CD8-positive, alpha-beta memory T cell (primary cell): ENCODE measurements at regions not wholly inside any gene's neighbourhood (a gene's known extent, or its start where the extent isn't known, plus 50 kb on each side); places are given as distances from the start of the nearest gene placed in this dataset.
"Not testable (repeated sequence)": the region's sequence is repeated elsewhere in the genome, so short reads cannot be mapped to it uniquely, and the experiment has no call there.

Source experiments
- CTCF ChIA-PET: fragments of 350-600 bp; sonication (Branson Sonifier 250); formaldehyde crosslinking; loops from one replicate; lab custom pipeline; 2021; ENCODE audit warnings: antibody characterized with exemption; lab: Charles Lee
- POLR2A ChIA-PET: fragments of 350-600 bp; sonication (Branson Sonifier 250); formaldehyde crosslinking; loops from one replicate; lab custom pipeline; 2021; ENCODE audit warnings: antibody characterized with exemption; lab: Charles Lee
- DNase-seq, 5 donors: peaks; one replicate each; pipeline versions ENCODE4 v3.0.0 to v3.0.0-alpha.2; 2020 to 2022; ENCODE audit warnings: mixed read lengths in 1 of 5
- H3K27ac ChIP-seq: one replicate; pipeline ENCODE4 v1.7.0; 2013; ENCODE audit warnings: low read depth, mild to moderate bottlenecking, low read length, moderate library complexity
- H3K27me3 ChIP-seq: 2 replicates; pipeline ENCODE4 v1.7.0; 2013; ENCODE audit warnings: low read length, mild to moderate bottlenecking; ENCODE audit not compliant: insufficient read depth, poor library complexity, severe bottlenecking
- H3K36me3 ChIP-seq: 2 replicates; pipeline ENCODE4 v1.7.0; 2013; ENCODE audit warnings: mild to moderate bottlenecking, low read length, moderate library complexity; ENCODE audit not compliant: insufficient read depth
- H3K4me1 ChIP-seq: 2 replicates; pipeline ENCODE4 v1.7.0; 2013; ENCODE audit warnings: mild to moderate bottlenecking, low read length, moderate library complexity; ENCODE audit not compliant: insufficient read depth
- H3K4me3 ChIP-seq: 2 replicates; pipeline ENCODE4 v1.7.0; 2013; ENCODE audit warnings: mild to moderate bottlenecking, low read length
- H3K9me3 ChIP-seq: 2 replicates; pipeline ENCODE4 v1.7.0; 2013; ENCODE audit warnings: mild to moderate bottlenecking, low read length
- H3K27ac Mint-ChIP-seq, 8 donors: one replicate each; pipeline ENCODE4 v1.8.0; 2020 to 2021; ENCODE audit warnings: mixed read lengths in 8 of 8, mild to moderate bottlenecking in 6 of 8, inconsistent platforms in 3 of 8, moderate library complexity in 3 of 8
- H3K27me3 Mint-ChIP-seq, 2 donors: one replicate each; pipeline ENCODE4 v1.8.0; 2020 to 2021; ENCODE audit warnings: mixed read lengths in 2 of 2, mild to moderate bottlenecking in 1 of 2, moderate library complexity in 1 of 2
- H3K36me3 Mint-ChIP-seq, 3 donors: one replicate each; pipeline ENCODE4 v1.8.0; 2020 to 2021; ENCODE audit warnings: mixed read lengths in 3 of 3, inconsistent platforms in 1 of 3, mild to moderate bottlenecking in 1 of 3
- H3K4me1 Mint-ChIP-seq, 3 donors: one replicate each; pipeline ENCODE4 v1.8.0; 2020 to 2021; ENCODE audit warnings: mixed read lengths in 3 of 3, inconsistent platforms in 1 of 3, mild to moderate bottlenecking in 1 of 3
- H3K4me3 Mint-ChIP-seq, 7 donors: one replicate each; pipeline ENCODE4 v1.8.0; 2020 to 2021; ENCODE audit warnings: mixed read lengths in 7 of 7, mild to moderate bottlenecking in 6 of 7, moderate library complexity in 4 of 7, inconsistent platforms in 2 of 7
- H3K9me3 Mint-ChIP-seq, 5 donors: one replicate each; pipeline ENCODE4 v1.8.0; 2020 to 2022; ENCODE audit warnings: mixed read lengths in 5 of 5, mild to moderate bottlenecking in 3 of 5, moderate library complexity in 2 of 5, inconsistent platforms in 1 of 5

DNA sequence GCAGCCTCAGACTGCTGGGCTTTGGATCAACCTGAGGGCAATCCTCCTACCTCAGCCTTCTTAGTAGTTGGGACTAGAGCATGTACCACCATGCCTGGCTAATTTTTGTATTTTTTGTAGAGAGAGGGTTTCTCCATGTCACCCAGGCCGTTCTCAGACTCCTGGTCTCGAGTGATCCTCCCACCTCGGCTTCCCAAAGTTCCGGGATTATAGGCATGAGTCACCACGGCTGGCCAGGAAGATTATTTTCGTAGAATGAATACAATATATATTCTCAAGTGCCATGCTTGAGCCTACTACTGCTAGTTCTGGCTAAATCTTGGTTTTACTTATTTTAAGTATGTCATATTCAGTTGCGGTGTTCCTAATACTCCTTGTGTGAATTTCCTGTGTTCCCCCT lies 88.2 kb upstream of the CLINT1 start:
- Mint-ChIP-seq H3K27ac (no peak overlapping the region), H3K27me3 (peaks cover 7 to 32% of the 10 kb centered on the region in 2 donors), H3K4me1 (peaks cover 4 to 6% (median 5%) of the 10 kb centered on the region in 3 donors), H3K9me3 (peaks cover 0 to 1% (median 0%) of the 10 kb centered on the region in 5 donors), H3K36me3 (peaks cover 0 to 4% (median 0%) of the 10 kb centered on the region in 3 donors), H3K4me3 (no peak overlapping the region)
- Histone ChIP-seq H3K4me3 (no peak overlapping the region), H3K4me1 (no peaks in the 10 kb centered on the region), H3K36me3 (no peaks in the 10 kb centered on the region), H3K27ac (no peak overlapping the region), H3K27me3 (no peaks in the 10 kb centered on the region), H3K9me3 (no peaks in the 10 kb centered on the region)
- ChIA-PET POLR2A (no interaction called here), CTCF (interaction anchor here (0.7 kb wide), 1 partner anchor 9 kb away, joined by 3 read pairs; no protein-coding TSS in a partner anchor)
- no peak for DNase-seq

DNA sequence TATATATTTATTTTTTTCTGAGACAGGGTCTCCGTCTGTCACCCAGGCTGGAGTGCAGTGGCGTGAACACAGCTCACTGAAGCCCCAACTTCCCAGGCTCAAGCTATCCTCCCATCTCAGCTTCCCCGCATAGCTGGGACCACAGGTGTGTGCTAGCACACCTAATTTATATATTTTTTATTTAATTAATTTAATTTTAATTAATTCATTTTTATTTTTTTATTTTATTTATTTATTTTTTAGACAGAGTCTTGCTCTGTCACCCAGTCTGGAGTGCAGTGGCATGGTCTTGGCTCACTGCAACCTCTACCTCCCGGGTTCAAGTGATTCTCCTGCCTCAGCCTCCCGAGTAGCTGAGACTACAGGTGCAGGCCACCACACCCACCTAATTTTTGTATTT lies 86.9 kb upstream of the CLINT1 start:
- POLR2A ChIA-PET, CTCF ChIA-PET, H3K4me1 Mint-ChIP-seq, DNase-seq, H3K4me3 Mint-ChIP-seq, H3K4me1 ChIP-seq, H3K36me3 Mint-ChIP-seq, H3K27ac ChIP-seq, H3K4me3 ChIP-seq, H3K9me3 ChIP-seq, H3K27me3 ChIP-seq, H3K27ac Mint-ChIP-seq, H3K36me3 ChIP-seq, H3K9me3 Mint-ChIP-seq: not testable (repeated sequence)
- H3K27me3 Mint-ChIP-seq = peaks cover 7 to 27% of the 10 kb centered on the region in 2 donors

DNA sequence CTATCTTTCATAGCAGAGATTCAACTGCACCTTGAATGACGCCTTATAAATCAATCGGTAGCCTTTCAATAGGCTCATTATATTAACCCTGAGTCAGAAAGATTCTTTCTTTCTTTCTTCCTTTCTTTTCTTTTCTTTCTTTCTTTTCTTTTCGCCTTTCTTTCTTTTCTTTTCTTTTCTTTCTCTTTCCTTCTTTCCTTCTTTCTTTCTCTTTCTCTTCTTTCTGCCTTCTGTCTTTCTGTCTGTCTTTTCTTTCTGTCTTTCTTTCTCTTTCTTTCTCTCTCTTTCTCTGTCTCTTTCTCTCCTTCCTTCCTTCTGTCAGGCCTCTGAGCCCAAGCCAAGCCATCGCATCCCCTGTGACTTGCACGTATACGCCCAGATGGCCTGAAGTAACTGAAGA lies 86.0 kb upstream of the CLINT1 start:
- Histone ChIP-seq H3K27ac (no peak overlapping the region), H3K9me3 (no peaks in the 10 kb centered on the region), H3K4me1 (no peaks in the 10 kb centered on the region), H3K4me3 (no peak overlapping the region), H3K36me3 (no peaks in the 10 kb centered on the region), H3K27me3 (no peaks in the 10 kb centered on the region)
- Mint-ChIP-seq H3K4me3 (no peak overlapping the region), H3K4me1 (peaks cover 4 to 6% (median 5%) of the 10 kb centered on the region in 3 donors), H3K27ac (no peak overlapping the region), H3K9me3 (peaks cover 0 to 1% (median 0%) of the 10 kb centered on the region in 5 donors), H3K27me3 (peaks cover 7 to 22% of the 10 kb centered on the region in 2 donors), H3K36me3 (peaks cover 0 to 4% (median 0%) of the 10 kb centered on the region in 3 donors)
- CTCF ChIA-PET = no interaction called here
- POLR2A ChIA-PET = no interaction called here
- no peak for DNase-seq

DNA sequence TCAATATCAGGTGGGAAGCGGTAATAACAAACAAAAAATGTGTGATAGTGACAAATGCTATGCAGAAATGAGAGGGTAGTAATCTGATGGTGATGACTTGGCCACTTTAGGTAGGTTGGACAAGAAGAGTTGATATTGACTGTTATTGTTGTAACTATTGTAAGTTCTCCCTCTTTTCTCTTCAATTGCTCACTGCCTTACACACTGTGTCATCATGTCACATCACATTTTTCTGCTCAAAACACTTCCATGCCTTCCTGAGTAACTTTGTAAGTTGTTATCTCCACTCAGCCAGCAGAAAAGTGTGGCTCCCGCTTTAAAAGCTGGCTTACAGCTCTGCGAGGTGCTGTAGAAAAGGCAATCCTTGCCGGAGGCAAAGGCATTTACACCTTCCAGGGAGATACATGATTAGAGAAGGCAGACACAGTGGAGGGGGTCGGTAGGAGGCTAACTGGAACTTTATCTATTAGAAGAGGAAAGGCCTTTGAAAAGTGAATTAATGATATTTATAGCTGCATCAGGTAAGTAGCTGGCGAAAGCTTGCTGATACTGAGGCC lies 85.2 kb upstream of the CLINT1 start:
- H3K36me3 Mint-ChIP-seq = peaks cover 0 to 4% (median 0%) of the 10 kb centered on the region in 3 donors
- Histone ChIP-seq H3K27ac (no peak overlapping the region), H3K36me3 (no peaks in the 10 kb centered on the region), H3K4me3 (no peak overlapping the region), H3K9me3 (no peaks in the 10 kb centered on the region), H3K4me1 (no peaks in the 10 kb centered on the region), H3K27me3 (no peaks in the 10 kb centered on the region)
- peaks cover 0 to 1% (median 0%) of the 10 kb centered on the region in 5 donors for H3K9me3 Mint-ChIP-seq
- peaks cover 4 to 15% of the 10 kb centered on the region in 2 donors for H3K27me3 Mint-ChIP-seq
- DNase-seq = no peak
- ChIA-PET POLR2A (no interaction called here), CTCF (no interaction called here)
- H3K4me1 Mint-ChIP-seq = peaks cover 4 to 6% (median 5%) of the 10 kb centered on the region in 3 donors
- H3K27ac Mint-ChIP-seq = no peak overlapping the region
- no peak overlapping the region for H3K4me3 Mint-ChIP-seq

DNA sequence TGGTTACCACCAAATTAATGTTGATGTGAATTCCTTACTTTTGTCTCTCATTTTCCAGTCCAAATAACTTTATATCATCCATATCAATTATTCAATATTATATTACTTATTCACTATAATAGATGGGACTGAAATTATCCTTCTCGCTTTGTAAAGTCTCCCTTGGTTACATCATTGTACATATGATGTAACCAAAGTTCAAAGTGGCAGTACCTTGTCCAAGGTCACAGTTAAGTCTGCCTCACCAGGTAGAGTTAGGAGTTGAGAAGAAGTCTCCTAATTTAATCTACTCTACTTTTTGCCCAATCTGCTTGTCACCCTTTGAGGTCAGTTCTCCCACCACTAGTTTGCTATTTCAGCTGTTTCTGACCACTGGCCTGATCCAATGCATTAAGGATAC lies 83.7 kb upstream of the CLINT1 start:
- CTCF ChIA-PET = interaction anchor here (0.6 kb wide), 1 partner anchor 21 kb away, joined by 3 read pairs; no protein-coding TSS in a partner anchor
- no peaks in the 10 kb centered on the region for H3K36me3 ChIP-seq
- H3K27me3 ChIP-seq = no peaks in the 10 kb centered on the region
- Mint-ChIP-seq H3K4me3 (no peak overlapping the region), H3K27ac (no peak overlapping the region), H3K4me1 (no peaks in the 10 kb centered on the region), H3K27me3 (peaks cover 3 to 4% of the 10 kb centered on the region in 2 donors), H3K36me3 (no peaks in the 10 kb centered on the region), H3K9me3 (peaks cover 0 to 1% (median 0%) of the 10 kb centered on the region in 5 donors)
- H3K27ac ChIP-seq = no peak overlapping the region
- no peaks in the 10 kb centered on the region for H3K4me1 ChIP-seq
- DNase-seq = no peak
- no peaks in the 10 kb centered on the region for H3K9me3 ChIP-seq
- POLR2A ChIA-PET = no interaction called here
- H3K4me3 ChIP-seq = no peak overlapping the region

DNA sequence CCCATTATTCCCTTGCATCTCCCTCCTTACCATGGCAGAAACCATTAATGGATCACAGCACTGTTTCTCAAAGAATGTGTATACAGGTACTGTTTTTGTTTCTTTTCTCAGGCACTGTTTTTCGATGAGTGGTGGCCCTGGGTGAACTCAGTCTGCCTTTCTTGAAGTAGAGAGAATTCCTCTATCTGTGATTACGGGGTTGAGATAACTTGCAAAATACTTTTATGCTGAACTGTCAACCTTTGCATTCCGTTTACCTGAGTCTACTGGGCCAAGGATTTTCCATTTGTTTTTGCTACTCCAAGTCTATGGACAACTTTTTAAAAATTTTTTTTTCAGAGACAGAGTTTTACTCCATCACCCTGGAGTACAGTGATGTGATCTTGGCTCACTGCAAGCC lies 82.7 kb upstream of the CLINT1 start:
- ChIA-PET POLR2A (no interaction called here), CTCF (no interaction called here)
- peaks cover 0 to 3% of the 10 kb centered on the region in 2 donors for H3K27me3 Mint-ChIP-seq
- no peak overlapping the region for H3K4me3 ChIP-seq
- no peaks in the 10 kb centered on the region for H3K9me3 ChIP-seq
- H3K27ac ChIP-seq = no peak overlapping the region
- H3K36me3 Mint-ChIP-seq = no peaks in the 10 kb centered on the region
- no peaks in the 10 kb centered on the region for H3K4me1 ChIP-seq
- no peak overlapping the region for H3K4me3 Mint-ChIP-seq
- no peaks in the 10 kb centered on the region for H3K4me1 Mint-ChIP-seq
- no peak overlapping the region for H3K27ac Mint-ChIP-seq
- no peaks in the 10 kb centered on the region for H3K36me3 ChIP-seq
- H3K9me3 Mint-ChIP-seq = peaks cover 0 to 3% (median 2%) of the 10 kb centered on the region in 5 donors
- DNase-seq = no peak
- H3K27me3 ChIP-seq = no peaks in the 10 kb centered on the region

DNA sequence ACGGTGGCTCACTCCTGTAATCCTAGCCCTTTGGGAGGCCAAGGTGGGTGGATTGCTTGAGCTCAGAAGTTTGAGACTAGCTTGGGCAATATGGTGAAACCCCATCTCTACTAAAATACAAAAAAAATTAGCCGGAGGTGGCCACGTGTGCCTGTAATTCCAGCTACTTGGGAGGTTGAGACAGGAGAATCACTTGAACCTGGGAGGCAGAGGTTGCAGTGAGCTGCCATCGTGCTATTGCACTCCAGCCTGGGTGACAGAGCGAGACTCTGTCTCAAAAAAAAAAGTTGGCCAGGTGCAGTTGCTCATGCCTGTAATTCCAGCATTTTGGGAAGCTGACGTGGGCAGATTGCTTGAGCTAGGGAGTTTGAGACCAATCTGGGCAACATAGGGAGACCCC lies 79.2 kb upstream of the CLINT1 start:
- H3K27ac Mint-ChIP-seq, H3K27me3 ChIP-seq, H3K4me1 ChIP-seq, H3K27ac ChIP-seq, H3K4me1 Mint-ChIP-seq, H3K9me3 ChIP-seq, POLR2A ChIA-PET, DNase-seq, H3K4me3 ChIP-seq, H3K27me3 Mint-ChIP-seq, H3K4me3 Mint-ChIP-seq, H3K36me3 ChIP-seq, H3K36me3 Mint-ChIP-seq: not testable (repeated sequence)
- CTCF ChIA-PET = interaction anchor here (0.6 to 1.0 kb wide), 3 partner anchors 9 to 13 kb away, joined by 3 to 7 read pairs (median 4); no protein-coding TSS in a partner anchor
- H3K9me3 Mint-ChIP-seq = peaks cover 9 to 19% (median 16%) of the 10 kb centered on the region in 5 donors

DNA sequence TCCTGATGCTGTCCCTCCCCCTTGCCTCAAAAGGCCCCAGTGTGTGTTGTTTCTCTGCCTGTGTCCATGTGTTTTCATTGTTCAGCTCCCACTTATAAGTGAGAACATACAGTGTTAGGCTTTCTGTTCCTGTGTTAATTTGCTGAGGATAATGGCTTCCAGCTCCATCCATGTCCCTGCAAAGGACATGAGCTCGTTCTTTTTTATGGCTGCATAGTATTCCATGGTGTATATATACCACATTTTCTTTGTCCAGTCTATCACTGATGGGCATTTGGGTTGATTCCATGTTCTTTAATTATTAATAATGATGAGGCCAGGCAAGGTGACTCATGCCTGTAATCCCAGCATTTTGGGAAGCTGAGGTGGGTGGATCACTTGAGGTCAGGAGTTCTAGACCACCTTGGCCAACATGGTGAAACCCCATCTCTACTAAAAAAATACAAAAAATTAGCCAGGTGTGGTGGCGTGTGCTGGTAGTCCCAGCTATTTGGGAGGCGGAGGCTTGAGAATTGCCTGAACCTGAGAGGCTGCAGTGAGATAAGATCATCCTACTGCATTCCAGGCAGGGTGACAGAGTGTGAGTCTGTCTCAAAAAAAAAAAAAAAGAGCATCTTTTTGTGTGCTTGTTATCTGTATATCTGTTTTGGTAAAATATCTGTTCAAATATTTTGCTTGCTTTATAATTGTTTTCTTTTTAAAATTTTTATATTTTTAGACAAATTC lies 78.0 kb upstream of the CLINT1 start:
- H3K27me3 ChIP-seq, H3K27ac ChIP-seq, H3K27ac Mint-ChIP-seq, DNase-seq, H3K9me3 ChIP-seq, POLR2A ChIA-PET, H3K4me1 Mint-ChIP-seq, H3K27me3 Mint-ChIP-seq, H3K36me3 Mint-ChIP-seq, H3K4me1 ChIP-seq, H3K36me3 ChIP-seq, CTCF ChIA-PET, H3K4me3 Mint-ChIP-seq, H3K4me3 ChIP-seq: not testable (repeated sequence)
- H3K9me3 Mint-ChIP-seq = peaks cover 9 to 19% (median 17%) of the 10 kb centered on the region in 5 donors
